AG08396 (cell line): ENCODE measurements at regions not wholly inside any gene's neighbourhood (a gene's known extent, or its start where the extent isn't known, plus 50 kb on each side); places are given as distances from the start of the nearest gene placed in this dataset.

ENCODE experiments used
- DNase-seq: peaks from one replicate; pipeline ENCODE4 v3.0.0; 2012; ENCODE audit warnings: low spot score, mixed read lengths

GRCh38 chr5:6868575-6869215, 155.5 kb downstream of the TENT4A start:
- no peak for DNase-seq

DNA sequence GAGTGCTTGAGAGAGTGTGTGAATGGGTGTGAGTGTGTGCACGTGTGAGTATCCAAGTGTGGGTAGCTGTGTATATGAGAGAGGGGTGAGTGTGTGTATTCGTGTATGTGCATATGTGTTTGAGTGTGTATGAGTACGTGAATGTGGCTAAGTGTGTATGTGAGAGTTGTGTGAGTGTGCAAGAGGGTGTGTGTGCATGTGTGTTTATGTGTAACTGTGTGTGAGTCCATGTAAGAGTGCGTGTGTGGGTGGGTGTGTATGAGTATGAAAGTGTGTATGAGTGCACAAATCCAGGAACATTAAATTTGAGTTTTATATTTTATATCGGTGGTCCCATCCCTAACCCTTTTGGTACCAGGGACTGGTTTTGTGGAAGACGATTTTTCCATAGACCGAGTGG, 156.4 kb downstream of the TENT4A start:
- no peak for DNase-seq

- no peak for DNase-seq
Observed at GRCh38 chr5:6872441-6873160, 159.4 kb downstream of the TENT4A start.

DNA sequence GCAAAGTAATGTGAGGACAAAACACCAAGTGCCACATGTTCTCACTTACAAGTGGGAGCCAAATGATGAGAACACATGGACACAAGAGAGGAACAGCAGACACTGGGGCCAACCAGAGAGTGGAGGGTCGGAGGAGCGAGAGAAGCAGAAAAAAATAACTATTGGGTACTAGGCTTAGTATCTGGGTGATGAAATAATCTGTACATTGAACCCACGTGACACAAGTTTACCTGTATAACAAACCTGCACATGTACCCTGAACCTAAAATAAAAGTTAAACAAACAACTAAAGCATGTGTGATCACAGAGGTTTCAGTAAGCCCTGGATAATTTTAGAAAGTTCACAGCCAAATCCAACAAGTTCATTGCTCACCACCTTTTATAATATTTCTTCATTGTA, 160.1 kb downstream of the TENT4A start:
- no peak for DNase-seq

DNA sequence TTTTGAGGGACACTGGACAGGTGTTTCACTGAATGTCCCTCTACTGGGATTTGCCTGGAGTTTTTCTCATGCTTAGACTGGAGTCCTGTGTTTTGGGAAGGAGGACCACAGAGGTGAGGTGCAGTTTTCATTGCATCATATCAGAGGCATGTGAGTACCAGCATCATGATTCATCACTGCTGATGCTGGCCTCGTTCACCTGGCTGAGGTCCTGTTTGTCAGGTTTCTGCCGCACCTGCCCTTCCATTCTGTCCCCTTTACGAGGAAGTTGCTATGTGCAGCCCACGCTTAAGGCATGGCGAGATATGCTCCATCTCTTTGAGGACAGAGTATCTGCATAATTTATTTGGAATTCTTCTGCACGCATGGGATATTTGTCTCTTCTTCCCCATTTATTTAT, 162.1 kb downstream of the TENT4A start:
- DNase-seq = no peak

GRCh38 chr5:6877986-6878828, 165.0 kb downstream of the TENT4A start:
- no peak for DNase-seq

DNA sequence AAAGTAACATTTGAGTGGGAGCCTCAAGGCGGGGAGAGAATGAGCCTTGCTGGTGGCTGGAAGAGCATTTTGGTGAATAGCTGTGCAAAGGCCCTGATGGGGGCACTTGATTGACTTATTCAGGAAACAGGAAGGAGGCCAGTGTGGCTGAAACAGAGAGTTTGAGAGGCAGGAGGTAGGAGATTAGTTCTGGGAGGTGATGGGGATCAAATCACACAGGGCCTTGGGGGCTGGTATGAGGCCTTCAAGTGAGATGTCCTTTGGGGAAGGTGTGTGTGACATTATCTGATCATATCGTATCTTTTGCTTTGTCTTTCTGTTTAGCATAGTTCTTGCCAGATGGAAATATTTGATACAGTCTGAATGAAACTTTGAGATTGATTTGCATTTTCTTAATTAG, 172.3 kb downstream of the TENT4A start:
- DNase-seq = no peak

DNA sequence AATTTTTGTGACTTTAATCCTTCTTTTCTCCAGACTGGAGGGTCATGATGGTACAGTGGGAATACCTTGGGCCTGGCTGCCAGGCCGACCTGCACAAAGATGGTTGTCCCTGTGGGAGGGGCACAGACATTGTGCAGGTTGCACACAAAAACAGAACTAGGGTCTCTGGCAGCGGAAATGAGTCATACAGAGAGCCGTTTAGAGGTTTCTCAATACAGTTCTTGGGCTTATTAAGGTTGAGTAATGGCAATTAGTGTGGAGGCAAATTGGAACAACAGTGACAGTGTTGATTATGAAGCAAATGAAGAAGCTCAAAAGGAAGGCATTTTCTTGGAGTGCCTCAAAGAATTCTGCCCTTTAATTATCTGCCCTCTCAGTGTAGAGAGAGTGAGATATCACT, 173.6 kb downstream of the TENT4A start:
- DNase-seq = no peak

DNA sequence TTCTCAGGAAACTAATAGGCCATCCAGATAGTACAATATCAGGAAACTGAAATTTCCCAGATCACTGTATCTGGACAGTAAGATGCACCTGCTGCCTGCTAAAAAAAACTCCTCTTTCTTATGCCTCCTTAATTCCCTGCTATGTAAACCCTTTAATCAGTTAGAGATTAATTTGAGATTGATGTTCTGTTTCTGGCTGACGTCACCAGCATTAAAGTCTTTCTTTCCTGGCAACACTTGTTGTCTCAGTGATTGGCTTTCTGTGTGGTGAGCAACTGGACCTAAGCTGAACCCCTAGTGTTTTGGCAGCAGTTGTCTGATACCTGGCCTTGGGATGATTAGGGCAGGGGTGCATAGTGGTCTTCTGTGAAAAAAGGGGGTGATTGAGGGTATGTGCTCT, 175.8 kb downstream of the TENT4A start:
- DNase-seq = no peak

DNA sequence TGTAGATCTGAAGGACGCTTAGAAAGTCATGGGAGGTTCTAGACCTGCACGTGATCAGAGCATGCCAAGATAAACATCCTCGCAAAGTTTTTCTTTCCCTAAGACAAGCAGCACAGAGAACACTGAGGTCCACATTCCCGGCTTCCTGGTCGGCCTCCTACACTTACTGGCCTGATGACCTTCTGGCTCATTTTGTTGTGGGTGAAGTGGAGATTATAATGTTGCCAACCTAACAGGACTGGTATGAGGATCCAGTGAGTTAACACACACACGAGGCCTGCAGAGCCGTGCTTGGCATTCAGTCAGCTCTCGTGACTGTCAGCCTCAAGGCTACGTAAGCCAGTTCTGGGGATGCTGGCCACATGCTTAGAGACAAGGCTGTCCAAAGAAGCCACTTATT, 186.0 kb downstream of the TENT4A start:
- no peak for DNase-seq

DNA sequence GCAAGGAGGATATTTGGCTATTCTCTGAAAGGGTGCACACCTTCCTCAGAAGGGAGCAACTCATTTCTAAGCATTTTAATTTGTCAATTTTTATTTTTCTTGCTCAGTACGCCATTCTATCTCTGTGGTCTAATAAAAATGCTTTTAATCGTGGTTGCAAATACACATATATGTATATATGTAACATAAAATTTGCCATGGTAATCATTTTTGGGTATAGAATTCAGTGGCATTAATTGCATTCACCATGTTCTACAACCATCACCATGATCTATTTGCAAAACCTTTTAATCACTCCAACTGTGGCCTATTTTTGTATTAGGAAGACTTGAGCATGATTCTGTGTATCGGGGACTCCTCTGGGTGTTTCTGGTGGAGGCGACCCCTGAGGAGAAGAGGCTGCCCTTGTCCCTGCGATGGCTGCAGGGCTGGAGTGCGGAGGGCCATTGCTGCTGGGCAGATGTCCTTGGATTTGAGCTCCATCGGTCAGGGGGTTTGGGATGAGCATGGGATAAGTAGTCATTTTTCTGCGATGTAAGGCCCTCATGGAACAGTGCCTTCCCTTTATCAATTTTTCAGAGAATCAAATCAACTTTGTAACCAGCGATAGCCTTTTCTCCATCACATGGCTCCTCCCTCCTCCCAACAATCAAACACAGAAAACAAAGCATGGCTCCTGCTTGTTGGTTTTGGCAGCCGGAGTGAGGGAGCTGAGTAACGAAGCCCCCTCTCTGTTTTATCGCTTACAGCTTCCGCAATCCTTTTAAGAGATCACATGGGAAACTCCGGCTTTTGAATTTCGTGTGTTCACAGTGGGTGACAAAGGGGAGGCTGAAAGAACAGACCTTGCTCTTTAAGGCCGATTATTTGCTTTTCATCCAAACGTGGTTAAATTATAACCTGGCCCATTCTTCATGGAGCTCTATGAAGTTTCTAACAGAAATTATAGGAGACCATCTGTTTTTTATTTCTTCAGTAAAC, 187.3 kb downstream of the TENT4A start:
- no peak for DNase-seq

DNA sequence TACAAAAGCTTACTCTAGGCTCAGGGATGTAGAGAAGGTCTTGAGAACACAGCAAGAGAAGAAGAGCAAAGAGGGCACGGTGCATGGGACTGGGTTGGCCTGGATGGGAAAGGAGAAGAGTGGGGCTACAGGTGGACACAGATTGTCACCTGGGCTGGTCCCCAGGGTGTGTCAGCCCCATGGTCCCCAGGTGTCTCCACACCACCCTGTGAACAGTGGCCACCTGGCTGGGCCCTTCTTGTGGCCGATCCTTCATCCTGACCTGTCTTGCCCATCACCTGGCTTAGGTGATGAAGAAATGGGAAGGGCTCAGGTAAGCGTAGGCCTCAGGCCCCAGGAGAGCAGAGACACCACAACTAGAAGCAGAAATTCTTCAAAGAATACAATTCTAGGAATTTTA, 188.9 kb downstream of the TENT4A start:
- no peak for DNase-seq

DNA sequence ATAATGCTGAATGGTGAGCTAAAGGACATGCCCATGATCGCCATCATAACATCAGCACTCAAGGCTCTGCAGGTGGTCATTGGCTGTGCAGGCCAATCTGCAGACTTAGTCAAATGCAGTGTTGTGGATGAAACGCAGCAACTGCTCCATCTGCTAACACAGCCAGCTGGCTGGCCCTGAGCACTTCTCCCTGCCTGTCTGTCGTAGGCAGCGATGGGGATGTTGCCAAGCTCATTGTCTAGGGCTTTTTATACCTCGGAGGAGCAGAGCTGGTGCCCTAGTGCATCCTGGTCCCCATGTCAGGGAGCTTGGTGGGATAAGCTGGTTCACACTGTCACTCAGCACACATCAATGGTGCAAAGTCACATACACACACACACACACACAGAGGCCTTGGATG, 189.4 kb downstream of the TENT4A start:
- no peak for DNase-seq

GRCh38 chr5:6903934-6904333, 190.7 kb downstream of the TENT4A start:
- no peak for DNase-seq

- DNase-seq = no peak
Observed at GRCh38 chr5:6904860-6905259, 191.6 kb downstream of the TENT4A start.

GRCh38 chr5:6905423-6905822, 192.2 kb downstream of the TENT4A start:
- DNase-seq = no peak

GRCh38 chr5:6905883-6906282, 192.7 kb downstream of the TENT4A start:
- no peak for DNase-seq

DNA sequence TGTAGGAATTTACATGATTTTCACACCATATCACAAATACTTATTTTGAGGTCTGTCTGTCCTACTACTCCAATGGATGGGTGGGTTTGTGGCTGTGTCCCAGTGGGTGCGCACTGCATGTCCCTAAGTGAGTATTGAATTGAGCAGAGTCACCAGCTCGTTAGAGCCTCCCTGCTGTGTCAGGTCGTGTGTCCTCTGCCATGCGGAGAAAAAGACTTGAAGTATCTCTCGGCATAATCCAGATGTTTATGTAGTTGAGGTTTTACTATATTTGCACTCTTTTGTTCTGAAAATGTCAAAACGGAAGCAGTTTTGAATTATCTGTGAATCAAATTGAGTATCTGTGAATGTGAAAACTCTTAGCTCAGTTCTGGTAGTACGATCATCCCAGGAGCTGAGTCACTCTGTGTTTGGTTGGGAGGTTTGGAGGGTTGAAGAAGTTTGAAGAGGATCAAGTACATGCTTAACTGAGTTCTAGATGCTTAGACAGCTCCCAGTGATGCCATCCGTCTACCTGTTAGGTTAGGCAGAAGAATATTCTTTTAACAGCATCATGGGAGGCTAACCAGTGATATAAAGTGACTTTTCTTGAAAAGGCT, 194.2 kb downstream of the TENT4A start:
- no peak for DNase-seq

- no peak for DNase-seq
Observed at GRCh38 chr5:6909901-6910300, 196.7 kb downstream of the TENT4A start.

DNA sequence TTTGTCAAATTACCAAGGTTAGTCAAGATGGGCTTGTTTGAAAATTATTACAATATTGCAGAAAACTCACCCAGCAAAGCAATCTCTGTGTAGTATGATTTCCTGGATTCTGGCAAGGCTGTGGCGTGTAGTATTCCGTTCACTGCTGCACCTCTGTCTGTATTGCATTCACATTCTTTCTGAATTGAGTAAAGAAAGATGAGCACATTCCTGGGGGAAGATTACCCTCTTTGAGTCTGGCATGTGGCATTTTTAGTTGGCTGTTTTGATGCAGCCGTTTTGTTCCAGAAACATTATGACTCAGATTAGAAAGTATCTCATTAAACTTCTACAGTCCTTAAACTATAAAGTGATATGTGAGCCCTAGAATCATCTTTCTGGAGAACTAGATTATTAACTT, 197.7 kb downstream of the TENT4A start:
- DNase-seq = no peak

DNA sequence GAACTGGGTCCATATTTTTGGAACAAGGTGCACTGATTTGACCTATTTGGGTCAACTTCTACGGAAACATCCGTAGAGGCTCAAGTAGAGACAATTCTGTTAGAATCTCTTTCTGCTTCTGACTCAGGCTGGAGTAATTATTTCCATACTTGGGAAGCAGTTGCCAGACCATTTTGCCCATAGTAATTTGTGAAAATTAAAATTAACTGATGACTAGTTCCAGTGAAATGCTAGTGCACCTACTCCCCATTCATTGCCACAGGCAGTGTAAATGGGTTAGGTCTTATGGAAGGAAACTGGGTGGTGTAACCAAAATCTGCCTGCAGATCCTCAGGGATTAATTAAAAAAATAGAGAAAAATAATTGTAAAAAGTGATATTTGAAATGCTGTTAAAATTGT, 201.1 kb downstream of the TENT4A start:
- no peak for DNase-seq

DNA sequence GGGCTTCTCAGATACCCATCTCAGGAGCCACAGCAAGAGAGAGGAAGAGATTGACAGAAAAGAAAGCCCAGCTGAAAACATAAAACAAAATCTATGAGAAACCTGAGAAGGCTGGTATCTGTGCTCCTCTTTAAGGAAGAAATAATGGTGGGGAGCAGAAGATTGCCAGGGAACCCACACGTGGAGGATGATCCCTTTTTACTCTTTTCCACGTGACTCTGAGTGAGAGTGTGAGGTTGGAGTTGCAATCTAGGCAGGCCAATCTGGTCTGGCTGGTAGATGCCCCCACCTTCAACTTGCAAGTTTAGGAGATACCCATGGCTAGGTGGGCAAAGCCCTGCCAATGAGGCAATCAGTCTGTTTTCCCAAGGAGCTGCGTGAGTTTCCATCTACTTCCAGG, 202.3 kb downstream of the TENT4A start:
- DNase-seq = no peak
